ENCODE measurements at regions not wholly inside any gene's neighbourhood (a gene's known extent, or its start where the extent isn't known, plus 50 kb on each side); places are given as distances from the start of the nearest gene placed in this dataset.
A peak's percentile ranks its signal among the peaks of the same experiment; 100 is the strongest.

DNA sequence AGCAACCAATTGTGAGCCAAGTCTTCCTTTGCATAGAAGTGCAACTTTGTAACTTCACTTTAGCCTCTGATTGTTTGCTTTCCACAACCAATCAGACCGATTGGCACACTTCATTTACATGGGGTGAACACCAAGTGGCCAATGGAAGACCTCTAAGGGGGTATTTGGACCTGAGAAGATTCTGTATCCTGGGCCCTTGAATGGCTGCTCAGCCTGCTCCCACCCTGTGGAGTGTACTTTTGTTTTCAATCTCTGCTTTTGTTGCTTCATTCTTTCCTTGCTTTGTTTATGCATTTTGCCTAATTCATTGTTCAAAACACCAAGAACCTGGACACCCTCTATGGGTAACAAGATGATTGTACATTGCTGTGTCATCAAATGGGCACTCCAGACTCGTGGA, 385.7 kb upstream of the NRP1 start:
- TF ChIP-seq EP300 (IDR thresholded peaks at IDR 0.05) (no peak), POLR2A (IDR thresholded peaks at IDR 0.05) (no peak), POLR2AphosphoS5 (IDR thresholded peaks at IDR 0.05) (no peak)
- TF ChIP-seq, protein P1, sequence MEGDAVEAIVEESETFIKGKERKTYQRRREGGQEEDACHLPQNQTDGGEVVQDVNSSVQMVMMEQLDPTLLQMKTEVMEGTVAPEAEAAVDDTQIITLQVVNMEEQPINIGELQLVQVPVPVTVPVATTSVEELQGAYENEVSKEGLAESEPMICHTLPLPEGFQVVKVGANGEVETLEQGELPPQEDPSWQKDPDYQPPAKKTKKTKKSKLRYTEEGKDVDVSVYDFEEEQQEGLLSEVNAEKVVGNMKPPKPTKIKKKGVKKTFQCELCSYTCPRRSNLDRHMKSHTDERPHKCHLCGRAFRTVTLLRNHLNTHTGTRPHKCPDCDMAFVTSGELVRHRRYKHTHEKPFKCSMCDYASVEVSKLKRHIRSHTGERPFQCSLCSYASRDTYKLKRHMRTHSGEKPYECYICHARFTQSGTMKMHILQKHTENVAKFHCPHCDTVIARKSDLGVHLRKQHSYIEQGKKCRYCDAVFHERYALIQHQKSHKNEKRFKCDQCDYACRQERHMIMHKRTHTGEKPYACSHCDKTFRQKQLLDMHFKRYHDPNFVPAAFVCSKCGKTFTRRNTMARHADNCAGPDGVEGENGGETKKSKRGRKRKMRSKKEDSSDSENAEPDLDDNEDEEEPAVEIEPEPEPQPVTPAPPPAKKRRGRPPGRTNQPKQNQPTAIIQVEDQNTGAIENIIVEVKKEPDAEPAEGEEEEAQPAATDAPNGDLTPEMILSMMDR (IDR thresholded peaks at IDR 0.05): no peak
- Histone ChIP-seq H3K27me3 (no peaks in the 10 kb centered on the region), H3K4me1 (no peaks in the 10 kb centered on the region), H3K36me3 (no peaks in the 10 kb centered on the region), H3K4me3 (no peak overlapping the region), H3K27ac (no peak overlapping the region), H3K9me3 (no peaks in the 10 kb centered on the region)
- DNase-seq: no peak
- intact Hi-C loops (cut with DNase I): no loop called here
- 88 to 90% methylated on average over 2 of the region's 2 CpGs for WGBS, 2 donors

DNA sequence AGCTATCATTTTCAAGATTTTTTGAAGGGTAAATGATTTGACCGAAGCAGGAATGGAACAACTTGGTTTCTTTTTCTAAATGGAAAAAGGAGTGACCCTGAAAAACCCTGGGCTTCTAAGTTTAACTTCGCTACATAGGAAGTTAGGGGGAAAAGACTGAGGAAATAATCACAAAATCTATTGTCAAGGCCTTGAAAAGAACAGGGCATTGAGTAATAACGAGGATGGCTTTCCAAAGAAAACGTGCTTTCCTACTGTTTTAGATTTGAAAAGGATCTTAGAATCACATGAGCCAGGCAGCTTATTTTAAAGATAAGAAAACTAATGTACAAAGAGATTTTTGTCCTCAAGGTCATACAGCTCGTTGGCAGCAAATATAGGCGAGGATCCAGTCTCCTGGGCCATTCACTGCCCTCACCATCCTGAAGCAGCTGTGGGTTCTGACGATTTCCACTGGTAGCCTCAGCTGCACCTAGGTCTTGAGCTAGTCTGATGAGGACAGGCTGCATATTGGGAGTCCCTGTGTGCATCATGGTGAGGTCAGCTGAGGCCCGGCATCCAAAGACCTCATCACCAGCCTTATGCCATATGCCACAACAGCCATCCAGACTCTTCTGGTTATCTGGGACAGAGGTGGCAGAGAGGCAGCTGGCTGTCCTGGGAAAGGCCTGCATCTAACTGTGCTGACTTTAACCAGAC, 384.7 kb upstream of the NRP1 start:
- no peak for TF ChIP-seq EP300 (IDR thresholded peaks at IDR 0.05)
- no peak for TF ChIP-seq POLR2AphosphoS5 (IDR thresholded peaks at IDR 0.05)
- TF ChIP-seq, protein P1 (IDR thresholded peaks at IDR 0.05): no peak
- Histone ChIP-seq H3K4me3 (no peak overlapping the region), H3K36me3 (no peaks in the 10 kb centered on the region), H3K4me1 (no peaks in the 10 kb centered on the region), H3K9me3 (no peaks in the 10 kb centered on the region), H3K27ac (peak overlapping the region in 1 of 4 donors; percentile 20), H3K27me3 (no peaks in the 10 kb centered on the region)
- WGBS, 2 donors: 76 to 82% methylated on average over 8 of the region's 8 CpGs
- DNase-seq: no peak
- intact Hi-C loops (cut with DNase I): no loop called here

DNA sequence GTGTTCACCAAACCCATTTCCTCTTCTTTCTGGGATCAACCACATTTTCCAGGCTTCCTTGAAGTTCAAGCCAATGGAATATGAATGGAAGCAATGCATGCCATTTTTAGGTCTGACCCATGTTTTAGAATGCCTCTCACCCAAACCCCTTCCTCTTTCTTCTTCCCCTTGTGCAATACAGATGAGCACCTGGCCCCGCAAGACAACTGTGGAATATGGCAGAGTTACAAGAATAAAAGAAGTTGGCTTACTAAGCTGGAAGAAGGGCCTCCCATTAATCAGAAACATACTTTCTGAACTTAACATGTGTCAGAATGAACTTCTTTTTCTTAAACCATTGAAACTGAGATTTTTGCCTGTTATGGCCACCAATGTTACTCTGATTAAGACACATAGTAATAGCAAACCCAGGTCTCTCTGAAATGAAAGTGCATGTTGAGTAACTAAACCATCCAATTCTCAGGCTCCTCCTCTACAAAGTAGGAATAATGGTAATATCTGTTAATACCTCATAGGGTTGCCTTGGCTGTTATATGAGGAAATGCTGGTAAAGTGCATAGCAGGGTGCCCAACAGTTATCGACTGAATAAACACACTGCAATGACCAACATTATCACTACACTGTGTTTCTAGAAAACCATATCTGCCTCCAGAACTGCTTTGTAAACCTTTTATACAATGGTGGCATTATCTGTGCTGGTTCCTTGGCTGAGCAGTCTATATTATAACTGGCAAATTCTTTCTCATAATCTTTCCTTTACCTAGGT, 382.2 kb upstream of the NRP1 start:
- WGBS, 2 donors: 55 to 76% methylated on average over 2 of the region's 2 CpGs
- Histone ChIP-seq H3K4me3 (no peak overlapping the region), H3K9me3 (no peaks in the 10 kb centered on the region), H3K36me3 (no peaks in the 10 kb centered on the region), H3K4me1 (no peaks in the 10 kb centered on the region), H3K27ac (no peak overlapping the region), H3K27me3 (no peaks in the 10 kb centered on the region)
- TF ChIP-seq, protein P1 (IDR thresholded peaks at IDR 0.05): no peak
- no peak for TF ChIP-seq POLR2A (IDR thresholded peaks at IDR 0.05)
- no peak for TF ChIP-seq POLR2AphosphoS5 (IDR thresholded peaks at IDR 0.05)
- no peak for TF ChIP-seq EP300 (IDR thresholded peaks at IDR 0.05)
- no peak for DNase-seq
- intact Hi-C loops (cut with DNase I): no loop called here

DNA sequence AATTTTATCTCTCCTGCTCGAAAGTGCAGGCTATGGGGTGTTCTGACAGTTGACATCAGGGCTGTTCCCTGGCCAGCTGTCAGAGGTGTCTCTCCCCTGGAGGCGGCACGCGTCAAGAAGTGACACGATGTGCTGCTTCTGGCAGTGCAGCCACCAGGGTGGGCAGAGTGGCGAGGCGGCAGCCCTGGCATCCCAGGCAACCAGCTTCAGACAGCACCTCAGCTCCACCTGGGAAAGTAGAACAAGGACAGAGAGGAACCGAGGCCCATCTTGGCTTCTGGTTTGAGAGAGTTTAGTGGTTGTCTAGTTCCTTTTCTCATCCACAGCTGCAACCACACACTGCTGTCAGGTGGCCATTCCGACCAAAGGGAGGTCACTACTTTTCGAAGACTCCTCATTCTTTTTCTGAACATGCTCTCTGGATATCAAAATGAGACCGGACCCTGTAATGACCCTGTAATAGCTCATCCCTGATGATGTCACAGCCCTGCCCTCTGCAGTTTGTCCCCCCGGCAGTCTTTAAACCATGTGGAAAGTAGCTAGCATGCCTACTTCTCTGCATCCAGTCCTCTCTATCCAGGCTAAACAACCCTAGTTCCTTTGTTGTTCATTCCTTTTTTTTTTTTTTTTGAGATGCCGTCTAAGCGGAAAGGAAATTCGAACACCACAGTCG, 381.0 kb upstream of the NRP1 start:
- Histone ChIP-seq H3K4me1 (no peaks in the 10 kb centered on the region), H3K27ac (no peak overlapping the region), H3K4me3 (no peak overlapping the region), H3K9me3 (no peaks in the 10 kb centered on the region), H3K36me3 (no peaks in the 10 kb centered on the region), H3K27me3 (no peaks in the 10 kb centered on the region)
- no peak for DNase-seq
- TF ChIP-seq POLR2A (IDR thresholded peaks at IDR 0.05) (no peak), EP300 (IDR thresholded peaks at IDR 0.05) (no peak), POLR2AphosphoS5 (IDR thresholded peaks at IDR 0.05) (no peak)
- TF ChIP-seq, protein P1 (IDR thresholded peaks at IDR 0.05): no peak
- intact Hi-C loops (cut with DNase I): no loop called here
- WGBS, 2 donors: 66 to 90% methylated on average over 16 of the region's 16 CpGs

Data from sigmoid colon (tissue), 6 donors.